HCEC 1CT (cell line): ENCODE measurements at regions not wholly inside any gene's neighbourhood (a gene's known extent, or its start where the extent isn't known, plus 50 kb on each side); places are given as distances from the start of the nearest gene placed in this dataset.

ENCODE experiments used
- DNase-seq: peaks from one replicate; pipeline ENCODE4 v3.0.0-alpha.2; 2017

- no peak for DNase-seq
These were observed 118.7 kb downstream of the BMP2 start for GRCh38 chr20:6886065-6886729.

- DNase-seq = no peak
These were observed 120.5 kb downstream of the BMP2 start for GRCh38 chr20:6887966-6888365.

- DNase-seq = no peak
These were observed 121.4 kb downstream of the BMP2 start for GRCh38 chr20:6888736-6889395.

GRCh38 chr20:6892724-6893123 is 125.2 kb downstream of the BMP2 start:
- DNase-seq = no peak

- DNase-seq = no peak
These were observed 131.4 kb downstream of the BMP2 start for GRCh38 chr20:6898928-6899327.

GRCh38 chr20:6906871-6907270 is 139.4 kb downstream of the BMP2 start:
- DNase-seq = no peak

GRCh38 chr20:6908673-6909072 is 141.2 kb downstream of the BMP2 start:
- no peak for DNase-seq

- no peak for DNase-seq
These were observed 142.1 kb downstream of the BMP2 start for GRCh38 chr20:6909608-6910007.

- no peak for DNase-seq
These were observed 147.5 kb downstream of the BMP2 start for GRCh38 chr20:6914986-6915385.

- DNase-seq = no peak
These were observed 149.5 kb downstream of the BMP2 start for GRCh38 chr20:6916938-6917337.

- DNase-seq = no peak
These were observed 152.4 kb downstream of the BMP2 start for GRCh38 chr20:6919792-6920468.

GRCh38 chr20:6920991-6921613 is 153.6 kb downstream of the BMP2 start:
- DNase-seq = no peak

GRCh38 chr20:6921717-6922386 is 154.4 kb downstream of the BMP2 start:
- DNase-seq = no peak

GRCh38 chr20:6924681-6925080 is 157.2 kb downstream of the BMP2 start:
- no peak for DNase-seq

GRCh38 chr20:6925744-6926278 is 158.3 kb downstream of the BMP2 start:
- DNase-seq = no peak

- no peak for DNase-seq
These were observed 172.6 kb downstream of the BMP2 start for GRCh38 chr20:6940048-6940447.

GRCh38 chr20:6940876-6941275 is 173.4 kb downstream of the BMP2 start:
- DNase-seq = no peak

GRCh38 chr20:6941571-6941970 is 174.1 kb downstream of the BMP2 start:
- DNase-seq = no peak

- no peak for DNase-seq
These were observed 174.8 kb downstream of the BMP2 start for GRCh38 chr20:6942266-6942665.

- no peak for DNase-seq
These were observed 176.8 kb downstream of the BMP2 start for GRCh38 chr20:6944292-6944691.

- DNase-seq = no peak
These were observed 186.1 kb downstream of the BMP2 start for GRCh38 chr20:6953611-6954010.

GRCh38 chr20:6954219-6954618 is 186.7 kb downstream of the BMP2 start:
- no peak for DNase-seq

GRCh38 chr20:6956056-6956455 is 188.6 kb downstream of the BMP2 start:
- no peak for DNase-seq
